Activated naive CD4-positive, alpha-beta T cell (primary cell): ENCODE measurements at regions not wholly inside any gene's neighbourhood (a gene's known extent, or its start where the extent isn't known, plus 50 kb on each side); places are given as distances from the start of the nearest gene placed in this dataset.

Experiments used
- DNase-seq, 4 experiments: peaks; one replicate each; lab custom pipeline; 2025; lab: John Stamatoyannopoulos, UW

DNA sequence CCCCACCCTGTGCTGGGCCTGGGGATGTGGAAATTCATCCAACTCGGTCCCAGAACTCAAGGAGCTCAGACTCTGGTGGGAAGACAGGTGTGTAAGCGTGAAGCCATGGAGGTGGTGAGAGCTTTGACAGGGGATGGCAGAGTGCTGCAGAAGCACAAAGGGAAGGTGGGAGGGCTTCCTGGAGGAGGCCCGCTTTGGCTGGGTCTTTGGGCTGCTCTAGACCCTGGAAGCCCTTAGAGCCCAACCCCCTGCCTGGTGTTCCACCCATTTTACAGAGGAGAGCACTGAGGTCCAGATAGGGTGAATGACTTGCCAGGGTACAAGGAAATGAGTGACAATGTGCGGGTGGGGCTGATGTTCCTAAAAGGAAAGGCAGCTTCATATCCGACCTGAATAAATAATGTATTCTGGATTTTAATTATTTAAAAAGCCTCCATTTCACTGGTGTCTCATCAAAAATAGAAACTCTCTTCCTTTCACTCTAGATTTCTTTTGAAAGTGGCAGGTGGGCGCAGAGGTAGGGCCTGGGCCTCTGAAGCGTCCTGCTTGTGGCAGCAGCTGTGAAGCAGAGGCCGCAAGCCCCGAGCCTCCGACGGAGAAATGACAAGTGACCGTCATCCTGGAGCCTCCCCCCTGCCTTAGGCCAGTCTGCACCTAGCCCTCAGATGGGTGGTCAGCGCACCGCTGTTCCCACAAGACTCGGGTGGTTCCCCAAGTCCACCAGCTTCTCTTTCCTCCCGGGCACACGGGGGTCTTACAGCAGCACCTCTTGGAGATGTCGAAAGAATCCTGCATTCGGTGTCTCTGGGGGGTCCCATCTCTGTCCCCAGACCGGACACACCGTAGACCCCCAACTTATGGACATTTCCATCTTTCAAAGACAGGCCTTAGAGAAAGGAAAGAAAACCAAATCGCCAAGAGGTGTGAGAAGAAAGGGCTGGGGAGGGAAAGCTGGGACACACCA, 71.0 kb upstream of the TAF1B start:
- DNase-seq = no peak

DNA sequence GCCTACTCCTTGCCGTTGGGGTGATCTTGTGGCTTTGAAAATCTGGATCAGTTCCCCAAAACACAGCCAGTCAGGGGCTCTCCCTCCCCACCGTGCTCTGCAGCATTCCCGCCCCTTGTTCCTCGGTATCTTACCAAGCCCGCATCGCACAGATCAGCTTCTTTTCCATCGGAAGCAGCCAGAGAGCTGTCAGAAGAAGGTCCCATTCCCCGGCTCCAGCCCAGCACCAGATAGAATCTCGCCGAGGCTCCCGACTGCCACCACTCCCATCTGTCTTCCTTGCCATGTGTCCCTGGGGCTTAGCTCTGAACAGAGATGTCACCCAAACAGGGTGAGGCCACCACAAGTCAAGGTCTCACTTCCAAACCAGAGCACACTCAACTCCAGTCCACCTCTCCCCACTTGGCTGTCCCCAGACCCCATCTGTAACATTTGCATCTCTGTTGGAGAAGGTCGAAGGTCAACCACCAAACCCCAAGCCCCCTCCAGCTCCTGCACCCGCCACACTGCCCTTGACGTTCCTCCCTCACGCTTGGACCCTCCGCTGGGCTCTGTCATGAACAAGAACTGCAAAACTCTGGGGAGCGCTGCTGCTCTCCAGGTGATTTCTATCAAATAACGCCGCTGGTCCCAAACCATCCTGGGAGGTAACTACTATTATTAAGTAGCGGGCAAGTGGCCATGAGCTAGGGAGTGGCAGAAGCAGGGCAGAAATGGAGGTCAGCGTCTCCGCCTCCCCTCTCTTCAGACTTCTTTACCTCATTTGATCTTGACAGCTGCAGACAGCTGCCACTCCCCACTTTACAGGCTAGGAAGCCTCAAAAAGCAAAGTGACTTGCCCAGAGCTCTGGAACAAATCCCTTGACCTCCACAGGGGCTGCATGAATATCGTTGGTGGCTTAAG, 70.0 kb upstream of the TAF1B start:
- no peak for DNase-seq

GRCh38 chr2:9773903-9774239, 69.4 kb upstream of the TAF1B start:
- no peak for DNase-seq

- DNase-seq = no peak
Measured at GRCh38 chr2:9774266-9774665, 69.0 kb upstream of the TAF1B start.

DNA sequence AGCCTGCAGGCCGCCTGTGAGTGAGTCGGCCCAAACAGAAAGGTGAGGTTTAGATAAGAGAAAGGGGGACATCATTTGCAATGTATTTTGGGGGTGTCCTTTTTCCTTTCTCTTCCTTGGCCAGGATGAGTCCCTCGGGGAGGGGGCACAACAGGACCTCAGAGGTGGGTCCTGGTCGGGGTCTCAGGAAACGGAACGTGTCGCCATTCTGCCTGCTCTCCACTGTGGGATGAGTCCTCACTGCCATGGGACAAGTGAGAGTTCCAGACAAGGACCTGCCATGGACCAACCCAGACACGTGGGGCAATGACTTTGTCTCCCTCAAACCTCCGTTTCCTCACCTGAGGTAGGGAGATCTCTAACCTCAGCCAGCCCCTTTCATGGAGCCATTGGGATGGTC, 67.9 kb upstream of the TAF1B start:
- no peak for DNase-seq

- DNase-seq = no peak
Measured at GRCh38 chr2:9775999-9776712, 67.1 kb upstream of the TAF1B start.

- DNase-seq = no peak
Measured at GRCh38 chr2:9777081-9777480, 66.2 kb upstream of the TAF1B start.

- no peak for DNase-seq
Measured at GRCh38 chr2:9778012-9778411, 65.3 kb upstream of the TAF1B start.

DNA sequence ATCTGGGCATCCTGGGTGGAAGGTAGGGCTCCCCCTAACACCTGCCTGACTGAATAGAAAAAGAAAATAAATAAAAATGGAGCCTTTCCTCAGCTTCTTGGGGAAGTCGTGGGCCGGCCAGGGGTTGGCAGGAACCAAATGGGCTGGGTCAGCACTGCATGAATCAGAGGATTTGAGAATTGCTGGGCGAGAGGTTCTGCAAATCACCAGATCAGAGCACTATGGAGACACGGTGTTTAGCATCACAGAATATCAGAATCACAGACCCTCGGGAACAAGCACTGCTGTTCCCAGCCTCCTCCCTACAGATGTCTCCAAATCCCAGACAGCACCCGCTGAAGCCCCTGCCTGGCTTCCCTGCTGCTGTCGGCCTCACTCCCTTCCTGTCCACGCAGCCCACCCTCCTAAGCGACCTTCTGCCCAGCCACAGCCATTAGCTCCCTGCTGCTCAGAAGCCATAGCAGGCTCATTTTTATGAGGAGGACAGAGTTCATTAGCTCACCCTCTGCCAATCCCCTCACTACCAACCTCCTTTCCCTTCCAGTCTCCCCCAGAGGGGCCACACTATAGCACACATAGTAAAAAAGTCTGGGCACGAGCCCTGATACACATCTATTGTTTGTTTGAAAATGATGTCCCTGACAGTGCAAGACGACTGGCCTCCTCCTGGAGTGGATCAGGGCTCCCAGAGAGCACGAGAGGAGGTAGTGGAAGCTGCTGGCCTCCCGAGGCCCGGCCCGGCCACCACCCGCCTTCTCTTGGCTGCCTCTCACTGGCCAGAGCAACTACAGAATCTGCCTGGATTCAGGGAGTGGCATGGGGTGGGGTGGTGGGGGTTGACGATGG, 64.6 kb upstream of the TAF1B start:
- DNase-seq = no peak

DNA sequence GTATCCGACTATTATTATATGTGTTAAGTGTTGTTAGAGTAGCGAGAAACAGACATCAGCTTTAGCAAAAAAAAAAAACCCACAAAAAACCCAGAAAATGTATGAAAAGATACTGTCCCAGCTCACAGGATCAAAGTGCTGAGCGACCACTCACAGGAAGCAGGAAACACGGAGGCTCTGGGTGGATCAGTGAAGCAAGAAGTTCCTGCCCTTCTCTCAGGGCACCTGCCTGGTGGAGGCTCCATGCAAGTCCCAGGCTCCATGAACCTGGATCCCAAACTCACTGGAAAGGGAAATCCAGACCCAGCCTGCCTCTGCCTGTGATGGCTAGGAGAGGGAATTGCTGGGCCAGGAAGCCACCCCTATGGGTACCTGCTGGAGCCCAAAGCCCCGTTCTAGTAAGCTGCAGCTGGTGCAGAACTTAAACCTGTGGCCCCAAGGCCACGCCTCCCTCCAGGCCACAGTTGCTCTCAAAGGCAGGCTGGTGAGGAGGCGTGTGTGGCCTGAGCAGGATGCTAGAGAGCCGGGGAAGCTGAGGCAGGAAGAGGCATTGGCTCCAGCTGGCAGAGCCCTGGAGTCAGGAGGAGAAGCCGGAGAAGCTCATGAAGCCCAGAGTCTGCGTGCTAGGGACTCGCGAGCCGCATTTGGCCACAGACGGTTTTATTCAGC, 63.5 kb upstream of the TAF1B start:
- DNase-seq = no peak

DNA sequence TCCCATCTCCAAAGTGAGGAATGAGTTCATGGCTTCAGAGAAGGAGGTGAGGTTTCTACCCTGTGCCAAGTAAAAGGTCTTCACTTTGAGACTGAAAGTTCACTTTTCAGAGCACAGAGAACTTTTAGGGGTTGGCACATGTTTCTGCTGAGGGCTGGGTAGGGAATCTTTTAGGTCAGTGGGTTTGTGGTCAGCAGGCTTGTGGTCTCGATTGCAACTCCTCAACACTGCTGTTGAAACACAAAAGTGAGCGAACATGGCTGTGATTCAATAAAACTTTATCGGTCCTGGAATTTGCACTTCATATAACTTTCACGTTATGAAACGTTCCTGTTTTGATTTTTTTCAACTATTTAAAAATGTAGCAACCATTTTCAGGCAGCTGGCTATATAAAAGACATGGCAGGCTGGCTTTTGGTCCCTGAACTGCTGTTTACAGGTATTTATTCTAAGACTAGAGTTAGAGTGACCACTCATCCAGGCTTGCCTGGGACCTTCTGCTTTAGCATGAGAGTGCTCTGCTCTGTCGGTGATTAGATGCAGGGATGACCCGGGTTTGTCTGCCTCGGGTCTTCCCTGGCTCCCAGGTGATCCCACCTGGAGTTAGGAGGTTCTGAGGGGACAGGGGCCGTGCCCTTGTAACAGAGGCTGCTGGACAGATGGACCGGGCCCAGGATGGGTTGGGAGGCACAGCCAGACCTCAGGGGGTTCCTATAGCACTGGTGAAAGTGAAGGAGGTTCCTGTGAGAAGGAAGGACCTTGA, 62.7 kb upstream of the TAF1B start:
- no peak for DNase-seq

- no peak for DNase-seq
Measured at GRCh38 chr2:9781252-9781651, 62.0 kb upstream of the TAF1B start.

GRCh38 chr2:9782197-9782719, 61.0 kb upstream of the TAF1B start:
- DNase-seq = peak in 2 of 4 experiments; percentile 24 to 29

GRCh38 chr2:9789371-9789770, 53.9 kb upstream of the TAF1B start:
- no peak for DNase-seq

DNA sequence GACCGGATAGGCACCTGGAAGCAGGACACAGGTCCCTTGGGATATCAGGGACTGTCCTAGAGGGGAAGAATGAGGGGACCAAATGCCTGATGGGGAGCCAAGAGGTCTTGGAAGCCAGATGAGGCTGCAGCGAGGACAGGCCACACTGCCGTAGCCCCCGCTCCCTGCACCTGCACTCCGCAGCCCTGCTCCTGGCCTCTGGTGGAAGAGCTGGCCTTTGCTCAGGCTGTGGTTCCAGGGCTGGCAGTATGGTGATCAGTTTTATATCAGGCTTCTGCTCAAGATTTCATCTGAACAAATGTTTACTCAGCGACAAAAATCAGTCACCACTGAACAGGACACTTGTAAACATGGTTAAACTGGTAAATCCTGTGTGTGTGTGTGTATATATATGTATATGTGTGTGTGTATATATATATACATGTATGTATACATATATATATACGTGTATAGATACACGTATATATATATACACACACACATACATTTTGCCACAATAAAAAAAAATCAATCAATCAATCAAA, 52.5 kb upstream of the TAF1B start:
- DNase-seq = no peak

DNA sequence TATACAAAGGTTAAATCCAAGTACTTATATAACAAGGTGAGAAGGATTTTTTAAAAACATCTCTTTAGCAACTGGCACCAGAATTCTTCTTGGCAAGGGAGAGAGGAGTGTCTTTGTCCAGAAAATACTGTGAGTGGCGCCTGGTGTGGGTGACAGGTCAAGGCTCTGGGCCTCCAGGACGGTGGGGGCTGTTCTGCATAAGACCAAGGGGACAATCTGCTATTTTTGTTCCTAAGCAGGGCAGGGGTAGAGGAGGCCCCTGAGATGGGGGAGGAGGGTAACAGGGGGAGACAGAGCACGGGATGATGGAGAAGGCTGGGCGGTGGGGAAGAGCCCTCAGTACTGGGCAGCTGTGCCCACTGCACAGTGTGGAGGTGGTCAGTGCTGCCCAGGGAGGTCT, 51.6 kb upstream of the TAF1B start:
- no peak for DNase-seq

- no peak for DNase-seq
Measured at GRCh38 chr2:9793156-9793917, 49.9 kb upstream of the TAF1B start.
